HS-5 (cell line): ENCODE measurements at regions not wholly inside any gene's neighbourhood (a gene's known extent, or its start where the extent isn't known, plus 50 kb on each side); places are given as distances from the start of the nearest gene placed in this dataset.
"Not testable (repeated sequence)": the region's sequence is repeated elsewhere in the genome, so short reads cannot be mapped to it uniquely, and the experiment has no call there.

Experiments used
- DNase-seq: peaks from one replicate; pipeline ENCODE4 v3.0.0-alpha.2; 2012; ENCODE audit warnings: low read depth

DNA sequence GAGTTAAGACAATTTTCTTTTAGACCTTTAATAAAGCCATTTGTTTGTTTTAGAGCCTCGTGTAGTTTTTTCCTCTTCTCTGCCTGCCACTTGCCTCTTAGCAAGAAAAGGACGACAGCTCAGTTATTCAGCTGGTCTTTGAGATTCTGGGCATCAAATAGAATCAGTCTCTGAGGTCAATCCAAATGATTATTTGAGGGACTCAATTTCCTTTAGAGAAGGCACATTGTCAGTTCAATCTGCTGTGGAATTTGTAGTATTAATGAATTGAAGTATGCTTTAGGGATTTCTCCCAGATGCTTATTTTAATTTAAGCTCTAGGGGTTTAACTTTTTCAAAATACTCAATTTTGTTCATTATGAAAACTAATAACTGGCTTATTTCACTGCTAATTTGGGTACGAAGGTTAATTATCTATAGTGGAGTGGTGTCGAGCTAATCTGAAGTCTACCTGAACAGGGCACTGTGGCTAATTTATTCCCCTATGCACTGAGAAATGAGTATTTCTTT lies 841.2 kb upstream of the AUTS2 start:
- DNase-seq = no peak

DNA sequence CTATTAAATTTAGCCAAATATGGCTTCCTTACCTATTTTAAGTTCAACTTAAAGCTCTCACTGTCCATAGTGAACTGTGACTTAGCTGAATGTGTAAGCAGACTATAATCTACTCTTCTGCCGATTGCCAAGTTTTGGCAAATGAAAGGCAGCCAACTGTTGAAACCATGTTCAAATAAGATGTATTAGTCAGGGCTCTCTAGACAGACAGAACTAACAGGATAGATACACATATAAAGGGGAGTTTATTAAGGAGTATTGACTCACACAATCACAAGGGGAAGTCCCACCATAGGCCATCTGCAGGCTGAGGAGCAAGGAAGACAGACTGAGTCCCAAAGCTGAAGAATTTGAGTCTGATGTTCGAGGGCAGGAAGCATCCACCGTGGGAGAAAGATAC lies 837.7 kb upstream of the AUTS2 start:
- DNase-seq = no peak

DNA sequence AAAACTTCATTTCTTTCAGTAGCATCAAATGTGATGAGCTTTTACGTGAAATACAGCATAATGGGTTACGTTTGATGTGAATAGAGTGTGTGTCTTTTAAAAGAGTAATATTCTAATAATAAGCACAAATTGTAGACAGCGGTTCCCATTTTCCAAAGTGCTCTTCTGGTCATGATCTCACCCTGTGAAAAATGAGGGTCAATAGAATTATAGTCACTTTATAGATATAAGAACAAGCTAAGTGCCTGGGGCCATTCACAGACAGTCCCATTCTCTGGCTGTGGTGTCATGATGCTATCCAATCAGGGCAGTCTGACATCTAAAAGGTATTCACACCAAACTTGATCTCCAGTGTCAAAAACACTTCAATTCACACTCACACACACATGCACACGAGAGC lies 830.8 kb upstream of the AUTS2 start:
- DNase-seq = no peak

DNA sequence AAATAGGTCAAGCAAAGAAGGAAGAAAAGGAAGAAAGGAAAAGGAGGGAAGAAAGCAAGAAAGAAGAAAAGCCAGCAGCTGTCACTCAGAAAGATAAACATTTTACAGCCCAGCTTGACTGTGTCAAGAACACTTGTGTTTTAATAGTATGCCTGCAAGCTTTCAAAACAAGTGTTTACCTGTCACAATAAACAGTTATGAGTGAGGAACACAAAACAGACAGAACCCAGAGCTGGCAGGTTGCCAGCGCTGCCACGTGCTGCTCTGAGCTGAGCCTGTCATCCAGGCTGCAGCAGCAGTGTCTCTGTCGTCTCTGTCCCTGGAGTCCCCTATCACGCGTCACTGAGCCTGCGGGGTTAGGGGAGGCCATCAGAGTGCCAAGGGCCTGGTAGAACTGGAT lies 827.6 kb upstream of the AUTS2 start:
- DNase-seq = no peak

DNA sequence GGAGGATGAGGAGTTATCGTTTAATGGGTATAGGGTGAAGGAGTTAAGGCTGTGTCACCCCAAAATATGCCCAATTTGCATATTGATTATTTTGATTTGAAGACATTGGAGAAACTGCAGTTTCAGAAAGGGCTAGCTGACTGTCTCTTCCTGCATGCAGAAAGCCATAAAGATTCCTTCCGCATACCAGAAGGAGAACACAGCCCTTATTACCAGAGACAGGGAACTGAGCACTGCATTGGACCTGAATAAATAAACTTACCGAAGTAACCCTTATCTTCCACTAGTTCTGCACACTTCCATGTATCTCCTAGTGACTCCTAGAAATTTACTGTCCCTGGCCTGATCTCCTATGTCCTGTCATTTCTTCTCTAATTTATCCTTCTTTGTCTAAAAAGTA lies 821.9 kb upstream of the AUTS2 start:
- DNase-seq = no peak

DNA sequence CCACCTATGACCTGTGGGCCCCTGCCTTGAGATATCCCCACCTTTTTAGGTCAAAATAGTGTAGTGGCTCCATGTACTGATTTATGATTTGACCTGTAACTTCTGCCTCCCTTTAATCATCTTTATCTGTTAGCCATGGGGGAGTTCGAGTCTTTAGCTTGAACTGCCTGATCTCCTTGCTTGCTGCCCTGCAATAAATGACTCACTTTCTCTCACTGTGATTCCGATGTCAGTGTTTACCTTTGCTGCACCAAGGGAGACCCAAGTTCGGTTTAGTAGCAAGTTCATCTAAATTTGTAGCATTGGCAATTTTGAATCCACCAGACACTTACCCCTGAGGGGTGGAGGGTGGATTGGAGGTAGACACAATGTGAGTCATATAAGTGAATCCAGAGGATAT lies 814.6 kb upstream of the AUTS2 start:
- no peak for DNase-seq

DNA sequence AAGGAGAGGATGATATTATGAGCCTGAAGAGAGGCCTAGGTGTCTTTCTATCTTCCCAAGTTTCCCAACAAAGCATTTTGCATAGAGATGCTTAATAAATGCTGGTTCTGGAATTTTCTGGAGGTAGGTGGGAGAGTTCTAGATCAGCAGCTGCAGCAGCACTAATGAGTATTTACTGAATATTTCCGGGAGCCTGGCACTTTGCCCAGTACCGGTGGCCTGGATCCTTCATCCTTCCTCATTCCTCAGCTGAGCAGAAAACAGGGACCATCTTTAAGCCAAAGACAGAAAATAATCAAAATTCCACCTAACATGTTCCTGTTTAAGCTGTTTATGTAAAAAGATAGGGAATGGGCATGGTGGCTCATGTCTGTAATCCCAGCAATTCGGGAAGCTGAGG lies 813.2 kb upstream of the AUTS2 start:
- DNase-seq = no peak

DNA sequence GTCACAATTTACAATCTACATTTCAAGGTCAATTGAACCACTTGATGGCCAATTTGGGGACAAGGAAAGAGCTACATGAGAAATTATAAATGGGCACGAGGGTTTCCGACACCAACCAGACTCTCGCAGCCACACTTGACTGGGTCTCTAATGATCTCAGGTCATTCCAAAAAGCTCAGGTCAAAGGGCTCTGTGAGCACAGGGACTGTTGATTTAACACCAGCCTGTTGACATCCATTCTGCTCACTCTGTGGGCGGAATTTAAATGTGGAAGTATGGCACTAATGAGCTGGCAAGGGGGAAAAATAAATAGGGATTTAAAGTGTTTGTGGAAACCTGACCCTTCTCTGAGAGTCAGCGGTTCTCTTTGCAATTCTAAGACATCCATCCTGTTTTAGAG lies 810.7 kb upstream of the AUTS2 start:
- no peak for DNase-seq

DNA sequence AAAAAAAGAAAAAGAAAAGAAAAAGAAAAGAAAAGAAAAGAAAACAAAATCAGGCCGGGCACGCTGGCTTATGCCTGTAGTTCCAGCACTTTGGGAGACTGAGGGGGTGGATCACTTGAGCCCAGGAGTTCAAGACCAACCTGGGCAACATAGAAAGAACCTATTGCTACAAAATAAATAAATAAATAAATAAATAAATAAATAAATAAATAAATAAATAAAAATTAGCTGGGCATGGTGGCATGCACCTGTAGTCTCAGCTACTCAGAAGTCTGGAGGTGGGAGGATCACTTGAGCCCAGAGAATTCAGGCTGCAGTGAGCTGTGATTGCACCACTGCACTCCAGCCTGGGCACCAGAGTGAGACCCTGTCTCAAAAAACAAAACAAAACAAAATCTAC lies 809.7 kb upstream of the AUTS2 start:
- not testable (repeated sequence) for DNase-seq

DNA sequence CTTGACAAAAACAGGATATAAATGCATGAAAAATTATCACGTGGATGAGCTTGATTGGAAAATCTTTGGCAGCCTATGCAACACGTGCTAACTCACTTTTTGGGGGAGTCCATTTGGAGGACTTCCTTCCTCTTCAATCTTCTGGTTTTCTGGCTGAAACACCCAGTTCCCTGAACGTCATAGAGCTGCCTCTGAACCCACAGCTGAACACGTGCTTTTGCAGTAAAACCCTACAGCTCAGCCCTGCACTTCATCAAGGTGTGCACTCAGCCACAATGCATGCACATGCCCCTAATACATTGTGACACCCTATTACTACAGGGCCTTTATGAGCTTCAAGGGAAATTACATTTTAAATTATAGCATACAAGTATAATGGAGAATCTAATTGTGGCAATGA lies 808.7 kb upstream of the AUTS2 start:
- no peak for DNase-seq

DNA sequence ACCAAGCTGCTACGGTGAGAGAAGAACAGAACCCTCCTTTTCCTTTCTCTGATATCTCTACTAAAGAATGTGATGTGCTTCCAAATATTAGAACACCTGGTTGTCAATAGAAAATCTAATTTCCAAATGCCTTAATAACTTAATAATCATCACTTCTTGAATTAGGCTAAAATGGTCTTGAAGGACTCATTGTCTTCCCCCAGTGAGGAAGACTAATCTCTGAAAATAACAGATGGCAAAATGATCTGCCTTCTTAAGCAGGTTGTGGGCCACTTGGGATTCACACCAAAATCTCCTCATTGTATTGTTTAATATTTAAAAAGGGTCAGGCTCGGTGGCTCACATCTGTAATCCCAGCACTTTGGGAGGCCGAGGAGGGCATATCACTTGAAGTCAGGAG lies 805.9 kb upstream of the AUTS2 start:
- DNase-seq = no peak

DNA sequence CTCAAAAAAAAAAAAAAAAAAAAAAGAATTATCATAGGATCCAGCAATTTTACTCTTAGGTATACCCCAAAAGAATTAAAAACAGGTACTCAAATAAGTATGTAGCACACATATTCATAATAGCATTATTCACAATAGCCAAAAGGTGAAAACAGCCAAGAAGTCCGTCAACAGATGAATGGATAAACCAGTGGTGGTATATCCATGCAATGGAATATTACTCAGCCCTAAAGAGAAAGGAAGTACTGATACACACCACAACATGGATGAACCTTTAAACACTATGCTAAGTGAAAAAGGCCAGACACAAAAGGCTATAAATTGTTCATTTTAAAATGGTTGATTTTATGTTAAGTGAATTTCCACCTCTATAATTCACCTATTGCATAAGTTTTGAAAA lies 804.8 kb upstream of the AUTS2 start:
- DNase-seq = no peak

DNA sequence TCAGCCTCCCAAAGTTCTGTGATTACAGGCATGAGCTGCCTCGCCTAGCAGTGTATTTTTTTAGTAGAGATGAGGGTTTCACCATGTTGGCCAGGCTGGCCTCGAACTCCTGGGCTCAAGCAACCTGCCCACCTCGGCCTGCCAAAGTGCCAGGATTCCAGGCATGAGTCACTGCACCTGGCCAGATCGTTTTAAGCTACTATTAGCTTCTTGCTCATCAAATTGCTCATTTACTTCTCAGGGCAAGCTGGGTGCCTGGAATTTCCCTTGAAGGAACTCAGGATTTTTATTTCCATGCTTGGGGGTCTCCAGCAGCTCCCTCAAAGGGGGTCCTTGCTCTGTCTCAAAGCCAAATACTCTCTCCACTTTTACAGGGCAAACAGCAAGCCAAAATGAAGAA lies 798.0 kb upstream of the AUTS2 start:
- no peak for DNase-seq

DNA sequence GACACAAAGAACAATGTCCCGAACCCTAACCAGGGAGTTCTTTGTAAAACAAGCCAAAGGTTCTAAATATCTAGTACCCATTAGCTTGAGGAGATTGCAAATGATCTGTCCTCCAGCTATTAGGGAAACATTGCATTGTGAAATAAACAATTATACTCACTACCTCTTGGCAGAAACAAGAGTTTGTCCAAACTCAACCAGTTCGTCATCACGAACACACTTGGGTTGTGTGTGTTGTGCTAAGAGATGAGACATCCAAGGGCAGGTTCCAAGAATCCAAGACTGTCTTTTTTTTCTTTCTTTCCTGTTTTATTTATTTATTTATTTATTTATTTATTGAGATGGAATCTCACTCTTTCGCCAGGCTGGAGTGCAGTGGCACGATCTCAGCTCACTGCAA lies 793.1 kb upstream of the AUTS2 start:
- DNase-seq = no peak

DNA sequence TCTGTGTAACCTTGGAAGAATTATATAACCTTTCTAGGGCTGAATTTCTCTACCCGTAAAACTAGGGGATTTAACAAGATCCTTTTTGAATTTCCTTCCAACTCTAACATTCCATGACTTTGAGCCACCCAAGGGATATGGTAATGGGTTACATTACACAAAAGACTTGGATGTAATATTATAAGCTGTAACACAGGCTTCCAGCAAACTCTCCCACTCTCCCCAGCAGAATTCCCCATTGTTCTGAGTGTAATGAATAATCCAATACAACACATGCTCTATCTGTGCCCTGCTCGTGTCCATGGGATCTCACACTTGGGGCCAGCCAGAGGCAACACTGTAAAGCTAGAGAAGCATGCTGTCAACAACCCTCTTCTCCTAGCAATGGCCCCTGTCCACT lies 790.6 kb upstream of the AUTS2 start:
- no peak for DNase-seq

DNA sequence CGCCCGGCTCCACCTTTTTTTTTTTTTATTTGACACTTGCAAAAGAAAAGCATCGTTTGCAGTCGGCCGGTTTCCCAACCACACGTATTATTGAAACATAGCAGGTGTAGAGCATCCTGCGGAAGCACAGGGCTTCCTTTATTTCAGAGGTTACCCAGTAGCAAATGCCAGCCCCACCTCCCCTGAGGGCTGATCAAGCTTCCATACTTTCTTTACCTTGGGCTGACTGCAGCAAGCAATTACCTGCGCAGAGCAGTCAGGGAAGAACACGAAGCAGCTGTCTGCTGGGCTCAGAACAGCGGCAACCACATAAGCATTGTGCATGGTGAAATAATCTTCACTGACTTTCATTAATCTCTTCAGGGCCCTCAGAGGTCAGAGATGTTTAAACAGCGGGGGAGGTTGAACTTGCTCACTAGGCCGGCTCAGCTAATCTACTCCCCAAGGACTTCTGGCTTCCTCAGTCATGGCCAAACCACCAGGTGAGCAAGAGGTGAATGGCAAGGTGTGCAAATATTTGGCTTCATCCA lies 784.7 kb upstream of the AUTS2 start:
- DNase-seq = no peak

DNA sequence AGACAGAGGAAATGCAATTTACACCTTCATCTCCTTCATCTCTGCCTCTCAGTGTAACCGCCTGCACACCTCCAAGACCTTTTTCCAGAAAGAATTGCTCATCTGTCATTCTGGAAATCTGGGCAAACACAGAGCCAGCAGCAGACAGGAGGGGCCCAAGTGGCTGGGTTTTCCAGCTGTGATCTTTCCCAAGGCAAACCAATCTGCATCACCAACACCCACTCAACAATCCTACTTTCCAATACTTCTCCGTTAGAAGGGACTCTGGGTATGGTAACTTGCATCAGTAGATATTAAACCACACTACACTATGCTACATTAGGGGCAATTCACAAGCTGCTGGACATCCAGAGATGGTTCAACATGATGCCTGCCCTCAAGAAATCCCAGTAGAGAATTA lies 781.8 kb upstream of the AUTS2 start:
- DNase-seq = no peak

DNA sequence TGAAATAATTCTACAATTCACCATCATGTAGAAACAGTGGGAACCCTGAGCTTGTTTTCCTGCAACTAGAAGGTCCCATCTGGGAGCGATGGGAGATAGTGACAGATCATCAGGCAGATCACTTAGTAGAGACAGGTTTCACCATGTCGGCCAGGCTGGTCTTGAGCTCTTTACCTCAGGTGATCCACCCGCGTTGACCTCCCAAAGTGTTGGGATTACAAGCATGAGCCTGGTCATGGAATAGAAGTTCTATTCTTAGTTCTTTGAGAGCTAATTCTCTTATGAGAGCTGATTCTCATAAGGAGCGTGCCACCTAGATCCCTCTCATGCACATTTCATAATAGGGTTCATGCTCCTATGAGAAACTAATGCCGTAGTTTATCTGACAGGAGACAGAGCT lies 778.0 kb upstream of the AUTS2 start:
- DNase-seq = no peak

DNA sequence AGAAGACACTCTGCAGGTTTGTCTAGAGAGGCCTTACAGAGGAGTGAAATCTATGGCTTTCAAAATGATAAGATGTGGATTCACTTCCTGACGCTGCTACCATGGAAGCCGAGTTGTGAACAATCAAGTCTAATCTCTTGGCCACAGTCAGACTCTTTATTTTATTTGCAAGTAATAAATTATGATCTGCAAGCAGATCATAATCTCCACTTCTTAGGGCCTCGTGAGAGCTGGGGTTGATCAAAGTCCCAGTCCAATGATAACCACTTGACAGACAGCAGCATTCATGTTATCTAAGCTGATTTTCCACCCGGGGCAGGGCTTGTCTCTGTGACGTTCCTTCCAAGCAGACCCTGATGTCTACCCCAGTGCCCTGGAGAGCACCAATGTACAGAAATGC lies 776.4 kb upstream of the AUTS2 start:
- DNase-seq = no peak

DNA sequence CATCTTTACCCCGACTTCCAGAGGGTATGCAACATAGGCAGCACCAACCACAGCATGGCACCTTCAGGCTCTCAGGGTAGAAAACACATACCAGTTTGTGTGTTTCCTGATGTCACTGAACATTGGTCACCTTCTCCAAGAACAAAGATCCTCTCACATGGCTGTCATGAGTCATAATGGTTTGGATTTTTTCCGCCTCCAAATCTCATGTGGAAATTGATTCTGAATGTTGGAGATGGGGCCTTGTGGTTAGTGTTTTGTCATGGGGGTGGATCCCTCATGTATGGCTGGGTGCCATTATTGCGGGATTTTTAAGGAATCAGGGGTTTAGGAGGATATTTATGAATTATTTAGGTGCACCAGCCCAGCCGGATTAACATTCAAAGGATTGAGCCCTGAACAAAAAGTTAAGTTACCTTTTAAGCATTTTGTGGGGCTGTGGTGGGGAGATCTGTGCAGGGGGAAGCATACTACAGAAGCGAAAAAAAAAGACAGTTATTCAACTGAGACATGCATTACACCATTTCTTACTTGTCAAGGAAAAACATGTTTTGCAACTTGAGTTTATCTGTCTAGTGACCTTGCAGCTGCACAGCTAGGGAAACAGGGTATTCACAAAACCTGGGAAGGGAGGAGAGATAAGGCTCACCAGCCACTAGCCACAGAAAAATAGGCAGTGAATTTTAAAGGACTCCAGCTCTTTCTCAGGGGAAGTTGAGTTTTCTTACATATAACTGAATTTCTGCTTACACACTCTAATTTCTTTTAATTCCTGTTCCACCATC lies 774.1 kb upstream of the AUTS2 start:
- DNase-seq = no peak

DNA sequence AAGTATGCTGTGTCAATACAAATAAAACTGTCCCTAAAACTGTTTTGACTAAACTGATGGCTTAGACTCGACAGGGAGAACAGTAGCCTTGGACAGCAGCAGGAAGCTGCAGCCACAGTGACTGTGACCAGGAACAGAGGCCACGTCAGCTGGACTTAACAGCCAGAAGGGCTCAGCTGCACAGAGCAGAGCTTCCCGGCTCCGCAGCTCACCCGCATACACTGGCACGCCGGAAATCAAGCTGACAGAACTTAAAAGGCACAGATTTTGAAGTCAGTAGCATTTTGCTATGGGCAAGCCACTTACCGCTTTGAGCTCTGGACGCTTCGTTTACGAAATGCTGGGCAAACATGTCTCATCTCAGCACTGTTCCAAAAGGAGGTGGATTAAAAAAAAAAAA lies 769.7 kb upstream of the AUTS2 start:
- DNase-seq = no peak

DNA sequence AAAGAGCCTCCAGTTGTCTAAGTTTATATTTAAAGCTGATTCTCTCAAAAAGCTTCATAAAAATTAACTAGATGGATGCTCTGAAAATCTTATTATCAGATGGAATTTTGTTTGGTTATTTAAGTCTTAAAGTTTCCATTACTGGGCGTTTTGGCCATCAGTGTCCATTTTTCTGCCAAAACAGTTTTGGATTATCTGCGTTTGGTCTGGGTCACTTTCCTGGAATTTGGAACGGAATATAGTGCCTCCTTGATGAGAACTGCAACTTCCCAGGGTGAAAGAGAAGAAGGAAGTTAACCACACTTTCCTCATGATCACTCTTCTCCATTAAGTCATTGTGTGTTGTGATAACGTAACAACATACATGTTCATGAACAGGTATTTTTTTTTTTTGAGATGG lies 764.9 kb upstream of the AUTS2 start:
- DNase-seq = no peak

DNA sequence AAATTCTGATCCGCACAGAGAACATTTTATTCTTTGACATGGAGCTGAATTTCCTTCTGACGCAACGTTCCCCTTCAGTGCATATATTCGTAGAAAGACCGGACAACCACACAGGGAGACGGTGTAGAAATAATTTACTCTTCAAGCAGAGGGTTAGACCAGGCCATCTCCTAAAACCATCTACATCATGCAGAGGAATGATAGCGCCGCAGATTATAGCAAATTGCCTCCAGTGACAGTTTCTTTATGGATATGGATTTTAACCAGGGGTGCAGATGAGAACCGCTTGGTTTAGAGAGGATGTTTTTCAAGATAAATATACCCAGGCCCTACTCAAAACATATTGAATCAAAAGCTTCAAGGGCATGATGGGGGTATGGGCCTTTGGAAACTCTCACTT lies 759.3 kb upstream of the AUTS2 start:
- DNase-seq = no peak

DNA sequence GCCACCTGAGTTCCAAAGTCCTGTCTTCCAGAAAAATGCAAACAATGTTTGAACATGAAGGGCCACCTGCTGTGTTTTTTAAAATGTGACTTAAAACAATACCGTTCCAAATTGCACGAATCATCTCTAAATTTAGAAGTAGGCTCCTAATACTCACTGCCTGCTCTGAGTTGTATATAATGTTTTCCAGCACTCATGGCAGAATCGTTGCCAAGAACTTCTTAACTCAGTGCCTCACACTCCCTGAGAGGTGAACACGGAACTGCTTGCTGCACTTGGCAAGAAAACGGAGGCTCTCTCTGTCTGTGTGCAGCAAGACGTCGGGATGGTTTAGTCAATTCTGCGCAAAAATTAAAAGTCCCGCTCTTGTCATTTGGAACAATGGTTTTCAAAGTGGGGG lies 757.3 kb upstream of the AUTS2 start:
- no peak for DNase-seq
